Spleen (tissue), 7 donors: ENCODE measurements at regions not wholly inside any gene's neighbourhood (a gene's known extent, or its start where the extent isn't known, plus 50 kb on each side); places are given as distances from the start of the nearest gene placed in this dataset.

Source experiments
- CTCF ChIP-seq, 11 experiments: fragments of 200-600 bp in 7 of 11; fragments of 450-650 bp in 4 of 11; sonication (generic) in 4 of 11; IDR thresholded peaks in 8 of 11; conservative IDR thresholded peaks in 3 of 11; 1 replicate in 7 of 11; 2 replicates in 4 of 11; pipeline versions ENCODE4 v1.4.0 to v1.8.0; 2016 to 2021; ENCODE audit warnings: antibody characterized with exemption in 11 of 11, inconsistent platforms in 4 of 11, mild to moderate bottlenecking in 1 of 11
- POLR2AphosphoS5 ChIP-seq, 3 donors: sonication (generic); formaldehyde crosslinking; IDR thresholded peaks; one replicate each; pipeline ENCODE4 v1.5.1; 2017; ENCODE audit warnings: antibody characterized with exemption in 3 of 3
- donor health status: DM: no; HTN: no; CAD: no; lungs with moderate emphysema.
- donor health status: DM: no; HTN: no; CAD: no.
- donor health status: DM: no; HTN: no; CAD: no.

GRCh38 chr2:12883906-12884305 is 167.2 kb downstream of the TRIB2 start:
- TF ChIP-seq POLR2AphosphoS5 (IDR thresholded peaks at IDR 0.05) (no peak), CTCF (IDR thresholded peaks at IDR 0.05 in 8 of 11, conservative IDR thresholded peaks at IDR 0.05 in 3 of 11) (no peak)
